Lower leg skin (tissue), 3 donors: ENCODE measurements at regions not wholly inside any gene's neighbourhood (a gene's known extent, or its start where the extent isn't known, plus 50 kb on each side); places are given as distances from the start of the nearest gene placed in this dataset.

Experiments
- POLR2A ChIP-seq, 2 donors: fragments of 450-650 bp; IDR thresholded peaks; one replicate each; pipeline ENCODE4 v1.6.1; 2016 to 2017; ENCODE audit warnings: antibody characterized with exemption in 2 of 2, mild to moderate bottlenecking in 1 of 2, moderate library complexity in 1 of 2
- TF ChIP-seq, protein P1 (sequence below), 3 donors: fragments of 450-650 bp; IDR thresholded peaks; one replicate each; pipeline ENCODE4 v1.5.1; 2016; ENCODE audit warnings: antibody characterized with exemption in 3 of 3, mild to moderate bottlenecking in 3 of 3, moderate library complexity in 2 of 3

DNA sequence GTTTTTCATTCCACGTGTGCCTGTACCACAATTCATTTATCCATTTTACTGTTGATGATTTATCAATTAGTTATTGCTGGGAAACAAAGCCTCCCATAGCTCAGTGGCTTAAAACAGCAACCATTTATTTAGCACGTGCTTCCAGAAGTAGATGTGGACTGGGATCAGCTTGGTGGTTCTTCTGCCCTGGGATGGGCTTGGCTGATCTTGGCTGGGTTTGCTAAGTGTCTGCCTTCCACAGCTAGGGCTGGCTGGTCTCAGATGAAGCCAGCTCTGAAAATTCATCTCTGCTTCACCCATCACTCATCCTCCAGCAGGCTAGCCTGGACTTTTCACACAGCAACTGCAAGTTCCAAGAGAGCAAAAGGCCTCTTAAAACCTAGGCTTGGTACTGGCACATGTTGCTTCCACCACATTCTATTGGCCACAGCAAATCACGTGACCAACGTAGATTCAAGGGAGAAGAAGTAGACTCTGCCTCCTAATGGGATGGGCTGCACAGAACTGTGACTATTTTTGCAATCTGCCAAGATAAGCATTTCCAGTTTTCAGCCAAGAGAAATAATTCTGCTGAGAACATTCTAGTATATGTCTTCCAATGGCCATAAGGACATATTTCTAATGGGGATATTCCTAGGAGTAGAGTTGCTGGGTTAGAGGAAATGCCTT, 124.9 kb downstream of the MN1 start:
- TF ChIP-seq POLR2A (IDR thresholded peaks at IDR 0.05), result no peak
- TF ChIP-seq, protein P1, sequence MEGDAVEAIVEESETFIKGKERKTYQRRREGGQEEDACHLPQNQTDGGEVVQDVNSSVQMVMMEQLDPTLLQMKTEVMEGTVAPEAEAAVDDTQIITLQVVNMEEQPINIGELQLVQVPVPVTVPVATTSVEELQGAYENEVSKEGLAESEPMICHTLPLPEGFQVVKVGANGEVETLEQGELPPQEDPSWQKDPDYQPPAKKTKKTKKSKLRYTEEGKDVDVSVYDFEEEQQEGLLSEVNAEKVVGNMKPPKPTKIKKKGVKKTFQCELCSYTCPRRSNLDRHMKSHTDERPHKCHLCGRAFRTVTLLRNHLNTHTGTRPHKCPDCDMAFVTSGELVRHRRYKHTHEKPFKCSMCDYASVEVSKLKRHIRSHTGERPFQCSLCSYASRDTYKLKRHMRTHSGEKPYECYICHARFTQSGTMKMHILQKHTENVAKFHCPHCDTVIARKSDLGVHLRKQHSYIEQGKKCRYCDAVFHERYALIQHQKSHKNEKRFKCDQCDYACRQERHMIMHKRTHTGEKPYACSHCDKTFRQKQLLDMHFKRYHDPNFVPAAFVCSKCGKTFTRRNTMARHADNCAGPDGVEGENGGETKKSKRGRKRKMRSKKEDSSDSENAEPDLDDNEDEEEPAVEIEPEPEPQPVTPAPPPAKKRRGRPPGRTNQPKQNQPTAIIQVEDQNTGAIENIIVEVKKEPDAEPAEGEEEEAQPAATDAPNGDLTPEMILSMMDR (IDR thresholded peaks at IDR 0.05), result no peak
